NCI-H460 (cell line): ENCODE measurements at regions not wholly inside any gene's neighbourhood (a gene's known extent, or its start where the extent isn't known, plus 50 kb on each side); places are given as distances from the start of the nearest gene placed in this dataset.
A peak's percentile ranks its signal among the peaks of the same experiment; 100 is the strongest.
"Not testable (repeated sequence)": the region's sequence is repeated elsewhere in the genome, so short reads cannot be mapped to it uniquely, and the experiment has no call there.

Experiments used
- DNase-seq: peaks from one replicate; pipeline ENCODE4 v3.0.0-alpha.2; 2016; ENCODE audit warnings: low read depth; ENCODE audit errors: extremely low read depth
- small RNA-seq, 2 experiments: library from RNA; depleted of rRNA; stranded (forward); fragments of <200 nt; gene quantifications; one replicate each; pipeline ENCODE3, GENCODE V24; 2014

DNA sequence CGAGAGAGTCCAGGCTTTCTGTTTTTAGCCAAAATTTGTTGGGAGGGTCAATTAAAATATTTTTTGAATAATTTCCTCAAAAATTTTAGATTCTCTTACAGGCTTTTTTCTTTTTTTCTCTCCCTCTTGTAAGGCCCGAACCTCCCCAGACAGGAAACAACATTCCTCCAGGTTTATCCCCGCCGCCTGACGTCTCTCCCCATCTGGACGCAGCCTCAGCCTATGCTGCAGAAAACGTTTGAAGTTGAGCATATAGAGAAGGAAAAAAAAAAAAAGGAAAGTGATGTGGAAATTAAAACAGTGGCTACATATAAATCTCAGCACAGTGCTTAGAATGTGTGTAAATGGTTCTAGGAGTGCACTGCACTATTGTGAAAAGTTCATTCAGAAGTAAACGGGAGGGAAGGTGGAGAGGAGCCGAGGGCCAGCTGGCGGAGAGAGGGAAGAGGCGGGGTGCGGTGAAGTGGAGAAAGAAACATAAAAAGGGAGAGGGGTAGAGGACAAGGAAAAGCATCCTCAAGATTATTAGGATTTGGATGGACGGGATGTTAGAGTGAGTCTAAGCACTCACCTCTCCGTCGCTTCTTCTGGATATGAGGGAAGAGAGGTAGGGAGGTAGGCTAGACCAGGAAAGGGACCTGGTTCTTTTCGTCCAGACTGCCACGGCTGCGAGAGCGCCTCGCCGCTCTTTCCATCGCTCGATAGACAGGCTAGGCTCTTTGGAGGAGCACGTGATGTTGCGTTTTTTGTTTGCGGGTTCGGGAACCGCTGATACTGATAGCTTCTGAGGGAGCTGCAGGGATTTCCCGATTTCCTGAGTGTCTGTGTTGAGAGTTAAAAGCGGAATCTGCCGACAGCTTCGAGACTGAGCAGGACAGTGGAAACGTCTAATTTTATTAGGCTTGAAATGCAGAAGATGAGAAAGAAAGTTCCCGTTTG, 98.7 kb downstream of the TRIM27 start:
- DNase-seq, result no peak

DNA sequence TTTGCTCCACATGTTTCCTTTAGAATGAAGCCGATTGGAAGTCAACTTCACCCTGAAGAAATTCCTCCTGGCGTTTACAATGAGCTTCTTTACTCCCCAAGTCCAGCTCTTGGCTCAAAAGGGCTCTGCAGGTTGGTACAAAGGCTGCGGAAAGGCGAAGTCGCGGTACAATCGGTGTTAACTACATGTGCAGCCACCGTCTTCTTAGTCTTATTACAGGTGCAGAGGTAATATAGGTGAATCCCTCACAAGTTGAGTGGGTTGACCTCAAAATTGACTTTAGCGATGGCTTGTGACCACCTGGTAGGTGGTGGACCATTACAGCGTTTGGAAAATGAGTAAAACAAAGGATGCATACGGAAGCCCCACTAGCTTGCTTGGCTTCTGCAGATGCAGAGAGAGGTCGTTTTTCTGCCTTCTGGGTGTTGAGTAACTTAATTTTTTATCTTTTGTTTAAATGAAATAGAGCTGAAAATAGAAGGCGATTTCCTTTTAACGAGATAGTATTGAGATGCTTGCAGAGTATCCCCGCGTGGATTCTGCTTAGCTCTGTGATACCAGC, 98.0 kb downstream of the TRIM27 start:
- DNase-seq, result no peak

DNA sequence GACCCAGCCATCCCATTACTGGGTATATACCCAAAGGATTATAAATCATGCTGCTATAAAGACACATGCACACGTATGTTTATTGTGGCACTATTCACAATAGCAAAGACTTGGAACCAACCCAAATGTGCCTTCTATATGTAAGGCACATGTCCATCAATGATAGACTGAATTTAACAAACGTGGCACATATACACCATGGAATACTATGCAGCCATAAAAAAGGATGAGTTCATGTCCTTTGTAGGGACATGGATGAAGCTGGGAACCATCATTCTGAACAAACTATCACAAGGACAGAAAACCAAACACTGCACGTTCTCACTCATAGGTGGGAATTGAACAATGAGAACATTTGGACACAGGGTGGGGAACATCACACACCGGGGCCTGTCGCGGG, 92.1 kb downstream of the TRIM27 start:
- not testable (repeated sequence) for DNase-seq

DNA sequence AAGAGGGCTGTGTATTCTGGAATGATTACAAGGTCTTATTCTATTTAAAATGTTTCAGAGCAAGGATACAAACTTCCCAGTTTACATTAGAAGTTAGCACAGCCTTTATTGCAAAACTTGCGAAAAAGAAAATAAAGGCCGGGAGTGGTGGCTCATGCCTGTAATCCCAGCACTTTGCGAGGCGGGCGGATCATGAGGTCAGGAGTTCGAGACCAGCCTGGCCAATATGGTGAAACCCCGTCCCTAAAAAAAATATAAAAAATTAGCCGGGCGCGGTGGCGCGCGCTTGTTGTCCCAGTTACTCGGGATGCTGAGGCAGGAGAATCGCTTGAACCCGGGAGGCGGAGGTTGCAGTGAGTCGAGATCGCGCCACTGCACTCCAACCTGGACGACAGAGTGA, 87.1 kb downstream of the TRIM27 start:
- DNase-seq, result not testable (repeated sequence)

DNA sequence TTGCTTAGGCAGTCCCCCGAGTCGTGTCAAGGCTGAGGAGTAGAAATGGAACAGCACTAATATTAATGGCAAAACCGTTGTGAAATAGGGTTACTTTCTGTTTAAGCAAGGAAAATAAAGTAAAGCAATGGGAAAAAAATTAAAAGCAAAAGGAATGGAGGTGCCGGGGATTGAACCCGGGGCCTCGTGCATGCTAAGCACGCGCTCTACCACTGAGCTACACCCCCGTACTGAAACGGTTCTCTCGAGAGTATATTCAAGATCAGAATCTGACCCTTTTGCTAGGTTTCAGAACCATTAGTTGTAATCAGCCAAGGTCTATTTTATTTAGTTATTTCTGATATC, 85.5 kb downstream of the TRIM27 start:
- peak; percentile 64 for DNase-seq

DNA sequence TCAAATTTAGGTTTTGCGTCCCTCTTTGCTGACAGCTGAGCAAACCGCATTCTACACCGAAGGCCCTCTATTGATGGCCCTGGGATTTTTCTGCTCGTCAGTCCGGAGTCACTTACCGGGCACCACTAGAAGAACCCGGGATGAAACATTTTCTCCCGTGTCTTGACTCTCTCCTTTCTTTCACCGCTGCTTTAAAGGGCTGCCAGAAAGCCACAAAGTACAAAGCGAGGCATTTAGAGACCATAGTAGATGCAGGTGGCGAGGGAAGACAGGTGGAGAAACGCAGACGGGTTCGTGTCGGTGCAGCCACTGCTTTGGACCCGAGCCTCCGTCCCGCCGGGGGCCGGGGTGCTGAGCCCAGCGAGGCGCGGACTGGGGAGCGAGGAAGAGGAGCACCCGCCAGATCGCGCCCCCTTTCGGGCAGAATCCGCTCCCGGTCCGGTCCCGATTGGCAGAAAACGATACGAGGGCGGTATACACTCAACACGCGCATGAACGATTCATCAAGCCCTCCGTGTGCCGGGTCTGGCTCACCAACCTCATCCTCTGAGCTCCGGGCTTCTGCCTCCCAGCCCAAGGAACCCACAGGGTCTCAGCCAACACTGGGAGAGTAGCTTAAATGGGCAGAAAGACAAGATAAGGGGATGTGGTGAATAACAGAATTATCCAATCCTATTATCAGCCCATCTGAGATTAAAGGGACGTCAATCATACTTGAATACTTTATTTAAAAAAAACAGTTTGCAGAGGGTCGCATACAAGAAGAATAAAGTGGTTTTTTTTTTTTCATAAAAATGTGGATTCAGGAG, 84.9 kb downstream of the TRIM27 start:
- DNase-seq, result peak; percentile 84

DNA sequence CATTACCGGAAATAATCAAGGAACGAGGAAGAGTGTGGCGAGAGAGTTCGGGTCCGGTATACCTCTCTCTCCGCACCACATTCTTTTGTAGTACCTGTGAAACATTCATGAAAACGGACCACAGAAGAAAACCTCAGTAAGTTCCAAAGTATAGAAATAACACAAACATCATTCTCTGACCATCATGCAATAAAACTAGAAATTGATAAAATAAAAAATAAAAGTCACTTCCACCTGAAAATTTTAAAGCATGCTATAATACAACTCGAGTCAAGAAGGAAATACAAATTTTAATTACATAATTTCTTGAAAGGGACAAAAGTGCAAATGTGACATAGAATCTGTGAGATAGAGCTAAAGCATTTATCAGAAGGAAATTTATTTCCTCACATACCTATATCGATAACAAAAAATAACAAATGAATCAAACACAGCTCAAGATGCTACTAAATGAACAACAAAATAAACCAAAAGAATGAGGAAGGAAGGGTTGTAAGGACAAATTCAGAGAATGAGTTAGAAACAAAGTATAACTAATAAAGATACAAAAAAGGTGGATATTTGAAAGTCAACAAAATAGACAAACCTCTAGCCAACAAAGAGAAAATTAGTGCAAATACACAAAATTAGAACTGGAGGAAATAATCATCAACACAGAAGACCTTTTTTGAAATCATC, 84.2 kb downstream of the TRIM27 start:
- DNase-seq, result no peak

DNA sequence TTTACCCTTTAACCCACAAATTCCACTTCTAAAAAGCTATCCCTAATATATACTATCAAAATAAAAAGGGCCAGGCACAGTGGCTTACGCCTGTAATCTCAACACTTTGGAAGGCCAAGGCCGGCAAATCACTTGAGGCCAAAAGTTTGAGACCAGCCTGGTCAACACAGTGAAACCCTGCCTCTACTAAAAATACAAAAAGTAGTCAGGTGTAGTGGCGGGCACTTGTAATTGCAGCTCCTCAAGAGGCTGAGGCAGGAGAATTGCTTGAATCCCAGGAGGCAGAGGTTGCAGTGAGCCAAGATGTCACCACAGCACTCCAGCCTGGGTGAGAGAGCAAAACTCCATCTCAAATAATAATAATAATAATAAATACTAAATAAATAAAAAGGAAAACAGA, 82.5 kb downstream of the TRIM27 start:
- DNase-seq, result no peak

DNA sequence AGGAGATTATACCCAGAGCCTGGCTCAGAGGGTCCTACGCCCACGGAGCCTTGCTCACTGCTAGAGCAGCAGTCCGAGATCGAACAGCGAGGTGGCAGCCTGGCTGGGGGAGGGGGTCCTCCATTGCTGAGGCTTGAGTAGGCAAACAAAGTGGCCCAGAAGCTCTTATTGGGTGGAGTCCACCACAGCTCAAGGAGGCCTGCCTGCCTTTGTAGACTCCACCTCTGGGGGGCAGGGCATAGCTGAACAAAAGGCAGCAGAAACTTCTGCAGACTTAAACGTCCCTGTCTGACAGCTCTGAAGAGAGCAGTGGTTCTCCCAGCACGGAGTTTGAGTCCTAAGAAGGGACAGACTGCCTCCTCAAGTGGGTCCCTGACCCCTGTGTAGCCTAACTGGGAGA, 75.0 kb downstream of the TRIM27 start:
- not testable (repeated sequence) for DNase-seq

Small RNA genes in the stretch of these regions (small RNA-seq; reads per million reads assigned to genes)
- 0 reads per million in 2 experiments for gene AL121932.1
